ENCODE measurements at regions not wholly inside any gene's neighbourhood (a gene's known extent, or its start where the extent isn't known, plus 50 kb on each side); places are given as distances from the start of the nearest gene placed in this dataset.

- no peak for TF ChIP-seq CTCF (IDR thresholded peaks at IDR 0.05)
- no peak for TF ChIP-seq POLR2A (IDR thresholded peaks at IDR 0.05)
- no peak for TF ChIP-seq POLR2AphosphoS5 (IDR thresholded peaks at IDR 0.05)
Measured at GRCh38 chr10:113320211-113320610, 232.6 kb upstream of the HABP2 start.
